HG02798 (cell line): ENCODE measurements at regions not wholly inside any gene's neighbourhood (a gene's known extent, or its start where the extent isn't known, plus 50 kb on each side); places are given as distances from the start of the nearest gene placed in this dataset.

Experiments used
- ATAC-seq: cut with Tn5 transposase; IDR thresholded peaks from one replicate; pipeline ENCODE4 v1.9.1; 2021; ENCODE audit warnings: mild to moderate bottlenecking; ENCODE audit not compliant: unreplicated experiment, poor library complexity

DNA sequence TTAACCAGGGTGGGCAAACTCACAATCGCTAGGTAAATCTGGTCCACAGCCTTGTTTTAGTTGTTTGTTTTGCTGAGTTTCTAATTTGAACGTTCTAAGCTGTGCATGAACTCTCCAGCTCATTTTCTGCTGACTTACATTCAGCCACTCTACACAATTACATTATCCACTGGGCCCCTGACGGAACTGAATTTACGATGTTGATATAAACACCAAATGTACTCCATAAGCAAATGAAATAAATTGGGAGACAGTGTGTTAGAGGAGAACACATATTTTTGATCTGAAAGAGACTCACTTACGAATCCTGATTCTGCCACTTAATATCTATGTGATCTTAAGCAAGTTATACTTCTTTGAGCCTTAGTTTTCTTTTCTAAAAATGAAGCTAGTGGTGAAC, 393.4 kb downstream of the ZNF608 start:
- ATAC-seq = no peak

GRCh38 chr5:124352312-124352711, 394.1 kb downstream of the ZNF608 start:
- no peak for ATAC-seq

DNA sequence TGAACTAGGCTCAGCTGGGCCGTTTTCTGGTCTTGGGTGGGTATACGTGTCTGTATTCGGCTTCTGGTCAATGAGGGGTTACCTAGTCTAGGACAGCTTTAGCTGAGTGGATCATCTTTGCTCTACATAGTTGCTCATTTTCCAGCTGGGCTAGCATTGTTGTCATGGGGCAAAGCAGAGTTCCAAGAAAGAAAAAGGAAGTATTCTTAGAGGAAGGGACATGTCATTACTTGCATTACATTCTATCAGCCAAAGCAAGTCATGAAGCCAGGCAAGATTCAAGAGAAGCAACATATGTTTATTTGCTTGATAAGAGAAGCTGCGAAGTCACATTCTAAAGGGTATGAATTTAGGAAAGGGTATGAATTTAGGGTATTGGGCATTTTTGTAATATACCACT, 396.5 kb downstream of the ZNF608 start:
- no peak for ATAC-seq

- ATAC-seq = no peak
These were observed 403.0 kb downstream of the ZNF608 start for GRCh38 chr5:124343451-124343867.

- no peak for ATAC-seq
These were observed 403.5 kb downstream of the ZNF608 start for GRCh38 chr5:124342986-124343385.

DNA sequence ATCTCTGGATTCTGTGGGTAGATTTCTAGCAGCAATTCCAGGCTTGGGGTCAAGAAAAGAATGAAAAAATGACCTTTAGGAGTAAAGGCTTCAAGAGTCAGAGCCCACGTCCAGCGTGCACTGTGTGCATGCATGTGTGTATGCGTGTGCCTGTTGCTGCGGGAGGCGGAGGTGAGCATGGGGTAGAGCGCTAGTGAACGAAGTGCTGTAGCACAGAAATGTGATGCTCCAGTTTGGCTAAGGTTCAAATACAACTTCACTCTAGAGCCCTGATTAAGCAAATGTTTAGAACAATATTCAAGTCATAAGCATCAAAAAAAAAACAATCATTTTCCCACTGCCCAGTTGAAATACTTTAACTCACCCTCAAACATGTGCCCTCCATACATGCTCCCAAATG, 403.9 kb downstream of the ZNF608 start:
- ATAC-seq = no peak

DNA sequence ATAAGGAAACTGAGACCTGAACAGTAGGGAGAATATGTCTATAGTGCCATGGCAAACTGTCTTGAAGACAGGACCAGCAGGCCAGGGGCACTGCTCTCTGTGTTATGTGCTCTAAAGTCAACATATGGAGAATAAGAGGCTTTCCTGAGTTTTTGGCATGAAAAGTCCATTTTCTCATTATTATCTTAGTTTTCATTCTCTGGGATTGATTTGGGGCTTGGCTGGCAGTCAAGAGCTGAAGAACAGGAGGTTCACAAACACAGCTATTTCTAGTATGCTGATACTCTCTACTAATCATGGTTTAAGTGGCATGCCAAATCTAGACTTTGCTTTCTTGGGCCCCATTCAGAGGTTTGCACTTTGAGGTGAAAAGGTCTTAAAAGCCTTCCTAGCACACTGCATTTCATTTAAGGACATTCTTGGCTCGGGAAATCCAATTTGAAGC, 404.4 kb downstream of the ZNF608 start:
- ATAC-seq = no peak

DNA sequence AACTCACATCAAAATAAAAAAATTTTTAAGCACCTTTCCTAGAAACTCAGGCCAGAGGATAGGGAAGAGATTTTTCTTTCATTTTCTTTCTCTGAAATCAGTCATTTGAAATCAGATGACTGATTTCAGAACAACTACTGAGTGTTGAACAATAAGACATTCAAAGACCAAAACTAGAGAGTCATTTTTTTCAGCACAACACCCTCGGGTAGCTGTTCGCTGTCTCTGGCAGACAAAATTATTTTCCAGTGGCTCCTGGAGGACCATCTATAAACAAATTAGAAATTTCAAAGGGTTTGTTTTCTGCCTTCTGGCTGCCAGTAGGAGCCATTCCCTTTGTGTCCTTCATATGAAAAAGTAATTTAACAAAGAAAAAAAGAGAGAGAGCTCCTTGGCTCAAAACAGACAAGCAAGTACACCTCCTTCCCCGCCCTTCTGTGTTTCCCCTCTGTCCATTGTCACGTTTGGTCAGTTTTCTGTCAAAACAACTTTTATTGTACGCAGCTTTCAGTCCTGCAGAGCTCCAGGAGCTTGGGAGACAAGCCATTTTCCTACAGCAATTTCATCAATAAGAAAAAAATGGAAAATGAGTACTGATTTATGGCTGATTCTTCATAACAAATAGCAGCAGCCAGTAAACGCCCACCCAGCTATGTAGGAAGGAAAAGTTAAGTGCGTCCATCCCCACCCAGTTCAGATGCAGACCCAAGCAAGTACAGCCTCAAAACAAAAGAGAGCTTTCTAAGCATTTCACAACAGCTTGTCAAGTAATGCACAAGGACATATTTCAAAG, 405.2 kb downstream of the ZNF608 start:
- no peak for ATAC-seq

DNA sequence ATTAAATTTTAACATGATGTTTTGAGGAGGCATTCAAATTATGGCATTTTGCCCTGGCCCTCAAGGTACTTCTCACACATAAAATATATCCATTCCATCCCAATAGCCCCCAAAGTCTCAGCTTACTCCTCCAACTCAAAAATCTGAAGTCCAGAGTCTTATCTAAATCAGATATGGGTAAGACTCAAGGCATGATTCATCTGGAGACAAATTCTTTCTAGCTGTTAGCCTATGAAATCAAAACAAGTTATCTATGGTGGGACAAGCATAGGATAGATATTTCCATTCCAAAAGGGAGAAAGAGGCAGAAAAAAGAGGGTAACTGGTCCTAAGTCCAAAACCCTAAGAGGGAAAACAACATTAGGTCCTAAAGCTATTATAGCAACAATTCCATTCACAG, 408.4 kb downstream of the ZNF608 start:
- ATAC-seq = no peak

DNA sequence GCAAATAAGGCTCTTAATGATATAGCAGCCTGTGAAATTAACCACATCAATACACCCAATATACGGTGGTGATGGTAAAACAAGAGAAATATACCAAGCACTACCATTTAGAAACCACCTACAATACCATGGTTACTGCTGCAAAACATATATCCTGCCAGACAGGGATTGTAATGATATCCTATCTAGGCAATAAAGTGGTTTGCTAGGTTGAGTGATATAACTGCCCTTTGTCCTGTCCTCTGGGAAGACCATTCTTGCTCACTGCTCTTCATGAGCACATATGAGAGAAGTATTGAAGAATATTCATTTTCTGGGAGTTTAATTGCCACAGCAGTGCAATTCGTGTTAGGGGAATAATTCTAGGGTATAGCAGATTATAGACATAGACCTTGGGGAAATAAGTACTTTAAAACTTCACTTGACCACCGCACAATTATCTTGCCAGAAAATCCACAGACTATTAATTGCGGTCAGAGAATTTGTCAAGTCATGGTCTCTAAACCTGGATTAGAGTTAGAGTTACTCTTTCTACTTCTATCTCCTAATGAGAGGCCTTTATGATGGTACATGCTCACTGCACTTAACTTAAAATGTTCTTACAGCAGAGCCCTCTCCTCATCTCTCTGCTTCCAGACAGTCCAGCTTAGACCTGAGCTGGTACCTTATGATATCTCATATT, 413.0 kb downstream of the ZNF608 start:
- ATAC-seq = no peak

GRCh38 chr5:124332273-124332672, 414.2 kb downstream of the ZNF608 start:
- no peak for ATAC-seq

GRCh38 chr5:124330595-124331220, 415.7 kb downstream of the ZNF608 start:
- no peak for ATAC-seq

- ATAC-seq = no peak
These were observed 418.2 kb downstream of the ZNF608 start for GRCh38 chr5:124328201-124328600.

DNA sequence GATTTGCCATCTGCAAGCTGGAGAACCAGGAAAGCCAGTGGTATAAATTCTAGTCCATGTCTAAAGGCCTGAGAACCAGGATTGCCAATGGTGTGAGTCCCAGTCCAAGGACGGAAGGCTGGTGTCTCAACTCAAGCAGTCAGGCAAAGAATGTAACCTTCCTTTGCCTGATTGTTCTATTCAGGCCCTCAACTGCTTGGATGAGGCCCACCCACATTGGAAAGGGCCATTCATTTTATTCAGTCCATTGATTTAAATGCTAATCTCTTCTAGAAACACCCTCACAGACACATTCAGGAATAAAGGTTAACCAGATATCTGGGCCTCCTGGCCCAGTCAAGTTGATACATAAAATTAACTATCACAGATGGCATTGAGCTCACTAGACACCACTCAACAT, 427.8 kb downstream of the ZNF608 start:
- no peak for ATAC-seq

- no peak for ATAC-seq
These were observed 429.0 kb downstream of the ZNF608 start for GRCh38 chr5:124317451-124317850.

- ATAC-seq = no peak
These were observed 430.6 kb downstream of the ZNF608 start for GRCh38 chr5:124315741-124316415.

- ATAC-seq = no peak
These were observed 436.0 kb downstream of the ZNF608 start for GRCh38 chr5:124310453-124310852.

- ATAC-seq = no peak
These were observed 437.0 kb downstream of the ZNF608 start for GRCh38 chr5:124309241-124309980.

DNA sequence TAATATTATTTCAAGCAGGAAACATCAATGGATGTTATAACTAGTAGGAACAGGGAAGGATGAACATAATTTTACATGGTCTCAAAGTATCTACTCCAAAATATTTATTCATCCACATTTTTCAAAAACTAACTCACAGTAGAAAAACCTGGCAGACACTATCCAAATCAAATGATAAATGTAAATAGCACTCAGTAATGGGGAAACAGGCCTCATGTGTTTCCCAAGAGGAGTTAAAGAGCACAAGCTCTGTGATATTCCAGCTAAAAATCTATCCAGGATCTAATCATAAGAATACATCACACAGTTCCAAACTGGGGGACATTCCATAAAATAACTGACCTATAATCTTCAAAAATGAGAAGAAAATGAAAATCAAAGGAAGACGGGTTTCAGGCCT, 443.1 kb downstream of the ZNF608 start:
- ATAC-seq = no peak

DNA sequence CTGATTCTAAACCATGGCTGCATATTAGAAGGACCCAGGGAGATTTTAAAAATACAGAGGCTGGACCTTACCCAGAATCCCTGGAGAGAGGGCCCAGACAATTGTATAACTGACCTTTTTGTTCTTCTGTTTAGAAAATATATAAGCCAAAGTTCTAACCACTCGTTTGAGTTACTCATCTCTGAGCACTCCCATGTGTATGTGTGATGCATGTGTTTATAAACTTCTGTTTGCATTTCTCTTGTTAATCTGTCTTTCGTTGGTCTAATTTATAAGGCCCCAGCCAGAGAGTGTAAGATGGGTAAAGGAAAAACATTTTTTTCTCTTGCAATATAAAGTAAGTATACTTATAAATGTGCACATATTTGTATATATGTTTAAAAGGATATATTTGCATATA, 443.9 kb downstream of the ZNF608 start:
- ATAC-seq = no peak
